ENCODE measurements at regions not wholly inside any gene's neighbourhood (a gene's known extent, or its start where the extent isn't known, plus 50 kb on each side); places are given as distances from the start of the nearest gene placed in this dataset.

GRCh38 chr9:68651280-68651893 is 53.7 kb upstream of the PIP5K1B start:
- Histone ChIP-seq H3K36me3 (ENCODE audit: control insufficient read depth in 2 of 2, extremely low read depth in 1 of 2, insufficient read depth in 2 of 2, low read length in 2 of 2) (no peaks in the 10 kb centered on the region), H3K9me1 (ENCODE audit: control insufficient read depth, extremely low read depth, insufficient read depth, low read length) (no peaks in the 10 kb centered on the region), H3K79me2 (ENCODE audit: control insufficient read depth, insufficient read depth, low read length) (no peaks in the 10 kb centered on the region), H2AFZ (ENCODE audit: control insufficient read depth, low read length) (no peak overlapping the region), H3K4me3 (ENCODE audit: control insufficient read depth in 2 of 3, extremely low read depth in 1 of 3, insufficient read depth in 2 of 3, low read depth in 1 of 3, low read length in 3 of 3) (no peak overlapping the region), H3K9me3 (ENCODE audit: control insufficient read depth, low read depth, low read length) (no peaks in the 10 kb centered on the region), H3K9ac (ENCODE audit: control insufficient read depth, extremely low read depth, insufficient read depth, low read length) (no peak overlapping the region), H4K20me1 (ENCODE audit: control insufficient read depth, extremely low read depth, insufficient read depth, low read length) (no peaks in the 10 kb centered on the region), H3K4me1 (ENCODE audit: control insufficient read depth, extremely low read depth, insufficient read depth, low read length) (no peaks in the 10 kb centered on the region), H3K27me3 (ENCODE audit: control insufficient read depth, extremely low read depth, insufficient read depth, low read length) (no peaks in the 10 kb centered on the region), H3K27ac (ENCODE audit: control insufficient read depth, insufficient read depth, low read length) (no peak overlapping the region), H3K4me2 (ENCODE audit: control insufficient read depth, extremely low read depth, insufficient read depth, low read depth, low read length) (no peak overlapping the region)
- TF ChIP-seq, protein P1, sequence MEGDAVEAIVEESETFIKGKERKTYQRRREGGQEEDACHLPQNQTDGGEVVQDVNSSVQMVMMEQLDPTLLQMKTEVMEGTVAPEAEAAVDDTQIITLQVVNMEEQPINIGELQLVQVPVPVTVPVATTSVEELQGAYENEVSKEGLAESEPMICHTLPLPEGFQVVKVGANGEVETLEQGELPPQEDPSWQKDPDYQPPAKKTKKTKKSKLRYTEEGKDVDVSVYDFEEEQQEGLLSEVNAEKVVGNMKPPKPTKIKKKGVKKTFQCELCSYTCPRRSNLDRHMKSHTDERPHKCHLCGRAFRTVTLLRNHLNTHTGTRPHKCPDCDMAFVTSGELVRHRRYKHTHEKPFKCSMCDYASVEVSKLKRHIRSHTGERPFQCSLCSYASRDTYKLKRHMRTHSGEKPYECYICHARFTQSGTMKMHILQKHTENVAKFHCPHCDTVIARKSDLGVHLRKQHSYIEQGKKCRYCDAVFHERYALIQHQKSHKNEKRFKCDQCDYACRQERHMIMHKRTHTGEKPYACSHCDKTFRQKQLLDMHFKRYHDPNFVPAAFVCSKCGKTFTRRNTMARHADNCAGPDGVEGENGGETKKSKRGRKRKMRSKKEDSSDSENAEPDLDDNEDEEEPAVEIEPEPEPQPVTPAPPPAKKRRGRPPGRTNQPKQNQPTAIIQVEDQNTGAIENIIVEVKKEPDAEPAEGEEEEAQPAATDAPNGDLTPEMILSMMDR (optimal IDR thresholded peaks at IDR 0.05 in 1 of 3, IDR thresholded peaks at IDR 0.05 in 1 of 3, conservative IDR thresholded peaks at IDR 0.05 in 1 of 3; ENCODE audit: extremely low read depth in 1 of 3, insufficient read depth in 2 of 3, low read length in 3 of 3) = no peak
- TF ChIP-seq EZH2 (IDR thresholded peaks at IDR 0.05; ENCODE audit: low read length) = no peak
- no peak for FAIRE-seq
- no peak for DNase-seq (ENCODE audit: low read depth, low spot score)
- dilution Hi-C loops (cut with MboI; ENCODE audit: extremely low pct_ligation_motif_present, low sequenced_read_pairs) = no loop called here

GRCh38 chr9:68653141-68653595 is 51.9 kb upstream of the PIP5K1B start:
- Histone ChIP-seq H3K27me3 (ENCODE audit: control insufficient read depth, extremely low read depth, insufficient read depth, low read length) (no peaks in the 10 kb centered on the region), H3K36me3 (ENCODE audit: control insufficient read depth in 2 of 2, extremely low read depth in 1 of 2, insufficient read depth in 2 of 2, low read length in 2 of 2) (no peaks in the 10 kb centered on the region), H3K9me3 (ENCODE audit: control insufficient read depth, low read depth, low read length) (no peaks in the 10 kb centered on the region), H3K27ac (ENCODE audit: control insufficient read depth, insufficient read depth, low read length) (no peak overlapping the region), H3K4me3 (ENCODE audit: control insufficient read depth in 2 of 3, extremely low read depth in 1 of 3, insufficient read depth in 2 of 3, low read depth in 1 of 3, low read length in 3 of 3) (no peak overlapping the region), H4K20me1 (ENCODE audit: control insufficient read depth, extremely low read depth, insufficient read depth, low read length) (no peaks in the 10 kb centered on the region), H3K9ac (ENCODE audit: control insufficient read depth, extremely low read depth, insufficient read depth, low read length) (no peak overlapping the region), H2AFZ (ENCODE audit: control insufficient read depth, low read length) (no peak overlapping the region), H3K9me1 (ENCODE audit: control insufficient read depth, extremely low read depth, insufficient read depth, low read length) (no peaks in the 10 kb centered on the region), H3K4me1 (ENCODE audit: control insufficient read depth, extremely low read depth, insufficient read depth, low read length) (no peaks in the 10 kb centered on the region), H3K79me2 (ENCODE audit: control insufficient read depth, insufficient read depth, low read length) (no peaks in the 10 kb centered on the region), H3K4me2 (ENCODE audit: control insufficient read depth, extremely low read depth, insufficient read depth, low read depth, low read length) (no peak overlapping the region)
- DNase-seq (ENCODE audit: low read depth, low spot score) (no peak), FAIRE-seq (no peak)
- dilution Hi-C loops (cut with MboI; ENCODE audit: extremely low pct_ligation_motif_present, low sequenced_read_pairs) = no loop called here
- no peak for TF ChIP-seq EZH2 (IDR thresholded peaks at IDR 0.05; ENCODE audit: low read length)
- TF ChIP-seq, protein P1 (optimal IDR thresholded peaks at IDR 0.05 in 1 of 3, IDR thresholded peaks at IDR 0.05 in 1 of 3, conservative IDR thresholded peaks at IDR 0.05 in 1 of 3; ENCODE audit: extremely low read depth in 1 of 3, insufficient read depth in 2 of 3, low read length in 3 of 3) = no peak

All from keratinocyte (primary cell).